ENCODE measurements at regions not wholly inside any gene's neighbourhood (a gene's known extent, or its start where the extent isn't known, plus 50 kb on each side); places are given as distances from the start of the nearest gene placed in this dataset.

DNA sequence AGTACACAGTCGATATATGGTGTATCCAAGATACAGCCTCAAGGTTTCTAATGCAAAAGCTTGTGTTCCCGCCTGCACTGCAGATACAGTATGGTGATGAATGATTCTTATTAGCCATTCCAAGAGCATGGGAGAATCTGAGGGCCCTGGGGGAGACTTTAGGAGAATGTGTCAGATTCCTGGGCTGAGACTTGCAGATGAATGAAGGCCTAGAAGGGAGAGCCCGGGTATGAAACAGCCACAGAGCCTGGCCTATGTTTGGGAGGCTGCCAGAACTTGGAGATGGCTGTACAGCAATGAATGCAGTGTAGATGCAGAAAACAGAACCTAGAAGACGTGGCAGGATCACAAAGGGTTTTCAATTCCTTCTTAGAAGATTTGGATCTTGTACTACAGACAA, 510.7 kb downstream of the HAPSTR1 start:
- TF ChIP-seq POLR2A (IDR thresholded peaks at IDR 0.05) (no peak), EP300 (IDR thresholded peaks at IDR 0.05; ENCODE audit: low read depth) (no peak)
- TF ChIP-seq, protein P1, sequence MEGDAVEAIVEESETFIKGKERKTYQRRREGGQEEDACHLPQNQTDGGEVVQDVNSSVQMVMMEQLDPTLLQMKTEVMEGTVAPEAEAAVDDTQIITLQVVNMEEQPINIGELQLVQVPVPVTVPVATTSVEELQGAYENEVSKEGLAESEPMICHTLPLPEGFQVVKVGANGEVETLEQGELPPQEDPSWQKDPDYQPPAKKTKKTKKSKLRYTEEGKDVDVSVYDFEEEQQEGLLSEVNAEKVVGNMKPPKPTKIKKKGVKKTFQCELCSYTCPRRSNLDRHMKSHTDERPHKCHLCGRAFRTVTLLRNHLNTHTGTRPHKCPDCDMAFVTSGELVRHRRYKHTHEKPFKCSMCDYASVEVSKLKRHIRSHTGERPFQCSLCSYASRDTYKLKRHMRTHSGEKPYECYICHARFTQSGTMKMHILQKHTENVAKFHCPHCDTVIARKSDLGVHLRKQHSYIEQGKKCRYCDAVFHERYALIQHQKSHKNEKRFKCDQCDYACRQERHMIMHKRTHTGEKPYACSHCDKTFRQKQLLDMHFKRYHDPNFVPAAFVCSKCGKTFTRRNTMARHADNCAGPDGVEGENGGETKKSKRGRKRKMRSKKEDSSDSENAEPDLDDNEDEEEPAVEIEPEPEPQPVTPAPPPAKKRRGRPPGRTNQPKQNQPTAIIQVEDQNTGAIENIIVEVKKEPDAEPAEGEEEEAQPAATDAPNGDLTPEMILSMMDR (IDR thresholded peaks at IDR 0.05): no peak
